ENCODE measurements at regions not wholly inside any gene's neighbourhood (a gene's known extent, or its start where the extent isn't known, plus 50 kb on each side); places are given as distances from the start of the nearest gene placed in this dataset.

GRCh38 chr2:167880415-167880814 is 367.0 kb downstream of the STK39 start:
- intact Hi-C loops (cut with DNase I) = no loop called here
- 37 to 70% (median 38%) methylated on average over 1 of the region's 1 CpG for WGBS, 3 donors
- no peak overlapping the region for H3K4me3 ChIP-seq

GRCh38 chr2:167875529-167875928 is 371.9 kb downstream of the STK39 start:
- Histone ChIP-seq H3K4me3 (no peak overlapping the region), H3K27me3 (no peaks in the 10 kb centered on the region), H3K9me3 (no peaks in the 10 kb centered on the region), H3K4me1 (ENCODE audit: insufficient read depth) (no peaks in the 10 kb centered on the region), H3K36me3 (no peaks in the 10 kb centered on the region), H3K27ac (no peak overlapping the region)
- WGBS, 3 donors = 71 to 82% (median 81%) methylated on average over 4 of the region's 4 CpGs
- intact Hi-C loops (cut with DNase I) = no loop called here
- no peak for TF ChIP-seq EP300 (IDR thresholded peaks at IDR 0.05)
- TF ChIP-seq POLR2A (IDR thresholded peaks at IDR 0.05) = no peak
- no peak for TF ChIP-seq CTCF (IDR thresholded peaks at IDR 0.05)
- DNase-seq = no peak

More at GRCh38 chr2:167880415-167880814, 367.0 kb downstream of the STK39 start:
- H3K27ac ChIP-seq = no peak overlapping the region
- no peak for TF ChIP-seq EP300 (IDR thresholded peaks at IDR 0.05)
- no peak for TF ChIP-seq POLR2A (IDR thresholded peaks at IDR 0.05)
- TF ChIP-seq CTCF (IDR thresholded peaks at IDR 0.05) = no peak
- H3K9me3 ChIP-seq = no peaks in the 10 kb centered on the region
- no peak for DNase-seq
- H3K36me3 ChIP-seq = no peaks in the 10 kb centered on the region
- no peaks in the 10 kb centered on the region for H3K27me3 ChIP-seq
- H3K4me1 ChIP-seq (ENCODE audit: insufficient read depth) = no peaks in the 10 kb centered on the region

GRCh38 chr2:167874812-167875211 is 372.6 kb downstream of the STK39 start:
- no peaks in the 10 kb centered on the region for H3K36me3 ChIP-seq
- TF ChIP-seq POLR2A (IDR thresholded peaks at IDR 0.05) (no peak), EP300 (IDR thresholded peaks at IDR 0.05) (no peak), CTCF (IDR thresholded peaks at IDR 0.05) (no peak)
- DNase-seq = no peak
- WGBS, 3 donors = 95 to 98% (median 97%) methylated on average over 4 of the region's 4 CpGs
- intact Hi-C loops (cut with DNase I) = no loop called here
- H3K9me3 ChIP-seq = no peaks in the 10 kb centered on the region
- no peaks in the 10 kb centered on the region for H3K27me3 ChIP-seq
- H3K4me3 ChIP-seq = no peak overlapping the region
- no peaks in the 10 kb centered on the region for H3K4me1 ChIP-seq (ENCODE audit: insufficient read depth)
- H3K27ac ChIP-seq = no peak overlapping the region

- no peaks in the 10 kb centered on the region for H3K4me1 ChIP-seq (ENCODE audit: insufficient read depth)
- 90 to 97% (median 96%) methylated on average over 2 of the region's 2 CpGs for WGBS, 3 donors
- no peaks in the 10 kb centered on the region for H3K36me3 ChIP-seq
- H3K9me3 ChIP-seq = no peaks in the 10 kb centered on the region
- no peak overlapping the region for H3K4me3 ChIP-seq
- H3K27ac ChIP-seq = no peak overlapping the region
- no peak for TF ChIP-seq POLR2A (IDR thresholded peaks at IDR 0.05)
- no peak for TF ChIP-seq EP300 (IDR thresholded peaks at IDR 0.05)
- TF ChIP-seq CTCF (IDR thresholded peaks at IDR 0.05) = no peak
- no peak for DNase-seq
- intact Hi-C loops (cut with DNase I) = no loop called here
- no peaks in the 10 kb centered on the region for H3K27me3 ChIP-seq
Observed at GRCh38 chr2:167871286-167871685, 376.1 kb downstream of the STK39 start.

- Histone ChIP-seq H3K27me3 (no peaks in the 10 kb centered on the region), H3K27ac (no peak overlapping the region), H3K9me3 (no peaks in the 10 kb centered on the region), H3K4me3 (no peak overlapping the region), H3K36me3 (no peaks in the 10 kb centered on the region), H3K4me1 (ENCODE audit: insufficient read depth) (no peaks in the 10 kb centered on the region)
- intact Hi-C loops (cut with DNase I) = no loop called here
- TF ChIP-seq POLR2A (IDR thresholded peaks at IDR 0.05) (no peak), CTCF (IDR thresholded peaks at IDR 0.05) (no peak), EP300 (IDR thresholded peaks at IDR 0.05) (no peak)
- 68 to 85% (median 71%) methylated on average over 6 of the region's 6 CpGs for WGBS, 3 donors
- no peak for DNase-seq
Observed at GRCh38 chr2:167869200-167869599, 378.2 kb downstream of the STK39 start.
